GM21825 (cell line): ENCODE measurements at regions not wholly inside any gene's neighbourhood (a gene's known extent, or its start where the extent isn't known, plus 50 kb on each side); places are given as distances from the start of the nearest gene placed in this dataset.
"Not testable (repeated sequence)": the region's sequence is repeated elsewhere in the genome, so short reads cannot be mapped to it uniquely, and the experiment has no call there.

ENCODE experiments used
- ATAC-seq: cut with Tn5 transposase; IDR thresholded peaks from one replicate; pipeline ENCODE4 v1.9.1; 2021; ENCODE audit warnings: mild to moderate bottlenecking, moderate library complexity; ENCODE audit not compliant: unreplicated experiment

DNA sequence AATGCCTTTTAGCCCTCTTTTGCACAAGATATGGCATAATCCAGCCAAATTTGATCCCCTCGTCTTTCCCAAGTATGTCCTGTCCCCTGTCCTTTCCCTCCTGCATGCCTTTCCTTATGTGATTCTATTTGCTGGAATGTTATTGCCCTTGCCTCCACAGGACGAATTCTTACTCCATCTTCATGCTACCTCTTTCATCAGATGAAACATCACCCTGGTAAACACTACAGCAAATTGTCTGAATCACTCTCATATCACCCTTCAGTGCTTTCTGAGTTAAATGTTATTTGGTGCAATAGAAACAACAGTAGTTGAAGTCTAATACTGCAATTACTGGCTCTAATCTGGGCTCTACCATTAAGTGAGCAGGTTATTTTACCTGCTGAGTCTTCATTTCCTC is 52.2 kb upstream of the FAT1 start:
- ATAC-seq, result no peak

- no peak for ATAC-seq
Measured at GRCh38 chr4:186778134-186778533, 54.5 kb upstream of the FAT1 start.

DNA sequence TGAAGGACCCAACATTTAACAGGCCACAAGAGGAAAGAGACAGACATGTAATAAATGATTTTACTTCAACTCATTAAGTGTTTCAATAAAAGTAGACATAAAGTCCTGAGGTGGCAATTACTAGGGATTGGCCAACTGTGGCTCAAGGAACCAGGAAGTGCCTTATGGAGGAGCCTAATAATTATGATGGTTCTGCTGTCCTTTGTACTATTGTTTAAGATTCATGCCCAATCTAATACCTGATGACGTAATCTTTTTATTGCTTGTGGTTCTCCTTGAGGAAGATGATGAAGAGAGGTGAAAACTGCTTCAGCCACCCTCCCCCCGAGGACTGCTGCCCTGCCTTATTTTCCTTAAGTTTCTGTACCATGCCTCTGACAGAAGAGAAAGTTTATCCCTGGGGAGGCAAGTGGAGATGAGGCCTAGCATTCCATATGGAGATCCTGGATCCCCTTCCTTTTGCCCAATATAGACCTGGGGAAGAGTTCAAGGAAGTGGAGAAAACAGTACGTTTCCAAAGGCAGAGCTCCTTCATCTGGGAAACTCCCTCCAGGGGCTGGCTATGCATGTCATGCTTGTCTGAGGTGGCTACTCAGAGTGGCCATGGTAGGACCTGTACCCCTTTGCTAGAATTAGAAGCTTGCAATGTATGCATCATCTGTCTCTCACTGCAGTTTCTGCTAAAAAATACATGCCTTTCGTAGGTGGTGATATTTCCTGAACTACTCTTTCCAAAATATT is 56.8 kb upstream of the FAT1 start:
- ATAC-seq, result no peak

DNA sequence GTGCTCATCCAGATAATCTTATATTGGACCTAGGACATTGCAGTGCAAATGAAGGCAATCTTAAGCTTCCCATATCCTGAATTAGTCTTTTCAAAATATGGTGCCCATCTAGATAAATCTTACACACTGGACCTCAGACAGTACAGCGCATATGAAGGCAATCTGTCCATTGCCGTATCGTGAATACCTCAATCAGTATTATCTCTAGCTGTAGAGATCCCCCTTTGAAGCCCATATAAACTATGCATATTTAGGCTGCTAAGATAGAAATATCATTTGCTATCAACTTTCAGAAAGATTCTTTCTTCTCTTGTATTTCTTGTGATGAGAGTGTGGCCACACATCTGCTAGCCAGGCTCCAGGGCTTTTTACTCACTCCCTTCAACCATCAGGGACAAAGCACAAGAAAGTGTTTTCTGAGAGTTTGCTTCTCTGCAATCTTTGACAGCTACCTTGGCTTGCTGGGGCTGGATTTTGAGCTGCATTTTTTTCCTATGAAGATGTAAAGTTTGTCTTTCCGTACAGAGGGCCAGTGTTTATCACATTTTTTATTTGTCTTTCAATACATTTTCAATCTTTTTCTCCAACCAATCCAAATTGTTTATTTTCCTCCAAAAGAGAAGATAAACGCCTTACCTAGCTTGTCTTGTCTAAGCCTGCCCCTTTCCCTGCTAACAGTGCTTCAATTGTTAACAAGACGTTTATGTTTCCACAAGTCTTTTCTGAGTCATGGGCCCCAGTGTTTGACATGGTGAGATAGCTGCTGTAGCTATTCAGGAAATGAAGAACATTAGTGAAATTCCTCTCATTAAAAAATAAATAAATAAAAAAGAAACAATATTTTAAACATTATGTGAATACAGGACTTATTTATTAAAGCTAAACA is 57.6 kb upstream of the FAT1 start:
- no peak for ATAC-seq

DNA sequence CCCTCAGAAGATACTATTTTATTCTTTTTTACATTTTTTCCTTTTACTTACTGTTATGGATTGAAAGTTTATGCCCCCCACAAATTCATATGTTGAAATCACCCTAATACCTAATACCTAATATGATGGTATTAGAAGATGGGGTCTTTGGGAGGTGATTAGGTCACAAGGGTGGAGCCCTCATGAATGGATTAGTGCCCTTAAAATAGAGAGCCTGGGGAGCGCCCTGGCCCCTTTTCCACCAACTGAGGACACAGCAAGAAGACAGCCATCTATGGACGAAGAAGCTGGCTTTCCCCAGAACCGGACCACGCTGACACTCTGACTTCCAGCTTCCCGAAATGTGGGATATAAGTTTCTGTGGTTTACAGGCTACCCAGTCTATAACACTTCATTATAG is 58.6 kb upstream of the FAT1 start:
- ATAC-seq, result no peak

DNA sequence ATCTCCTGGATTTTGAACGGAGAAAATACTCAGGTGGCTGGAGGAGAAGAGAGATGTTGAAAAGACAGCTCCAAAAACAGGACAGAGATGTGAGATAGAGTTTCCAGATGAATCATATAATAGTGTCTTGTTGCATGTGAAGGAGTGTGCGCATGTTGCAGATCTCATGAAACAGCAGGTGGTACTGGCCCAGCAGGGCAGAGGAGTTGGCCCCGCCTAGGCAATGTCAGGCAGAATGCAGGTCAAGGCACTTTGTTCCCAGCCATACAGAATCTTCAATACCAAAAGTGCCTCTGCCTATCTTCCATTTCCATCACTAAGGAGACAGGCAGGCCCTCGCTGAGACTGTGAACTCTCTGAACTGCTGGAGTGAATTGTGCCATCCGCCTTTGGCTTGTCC is 63.9 kb upstream of the FAT1 start:
- no peak for ATAC-seq

DNA sequence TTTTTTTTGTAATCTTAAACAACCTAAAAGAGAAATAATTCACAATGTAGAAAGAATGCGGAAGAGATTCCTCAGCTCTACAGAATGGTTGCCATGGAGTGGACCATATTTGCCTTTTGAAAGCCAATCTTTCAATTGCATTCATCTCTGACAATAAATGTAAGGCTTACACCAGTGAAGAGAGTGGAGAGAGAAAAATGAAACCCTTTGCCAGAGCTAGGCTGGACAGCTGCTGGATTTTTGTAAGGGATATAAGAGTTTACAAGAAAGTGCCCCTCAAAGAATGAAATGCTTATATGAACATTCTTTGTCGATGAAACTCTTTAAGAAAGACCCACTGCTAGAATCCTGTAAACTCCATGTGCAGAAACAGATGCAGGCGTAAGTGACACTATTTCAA is 66.0 kb upstream of the FAT1 start:
- no peak for ATAC-seq

GRCh38 chr4:186790630-186791029 is 67.0 kb upstream of the FAT1 start:
- no peak for ATAC-seq

GRCh38 chr4:186792728-186793366 is 69.2 kb upstream of the FAT1 start:
- no peak for ATAC-seq

GRCh38 chr4:186798951-186799659 is 75.4 kb upstream of the FAT1 start:
- ATAC-seq, result no peak

DNA sequence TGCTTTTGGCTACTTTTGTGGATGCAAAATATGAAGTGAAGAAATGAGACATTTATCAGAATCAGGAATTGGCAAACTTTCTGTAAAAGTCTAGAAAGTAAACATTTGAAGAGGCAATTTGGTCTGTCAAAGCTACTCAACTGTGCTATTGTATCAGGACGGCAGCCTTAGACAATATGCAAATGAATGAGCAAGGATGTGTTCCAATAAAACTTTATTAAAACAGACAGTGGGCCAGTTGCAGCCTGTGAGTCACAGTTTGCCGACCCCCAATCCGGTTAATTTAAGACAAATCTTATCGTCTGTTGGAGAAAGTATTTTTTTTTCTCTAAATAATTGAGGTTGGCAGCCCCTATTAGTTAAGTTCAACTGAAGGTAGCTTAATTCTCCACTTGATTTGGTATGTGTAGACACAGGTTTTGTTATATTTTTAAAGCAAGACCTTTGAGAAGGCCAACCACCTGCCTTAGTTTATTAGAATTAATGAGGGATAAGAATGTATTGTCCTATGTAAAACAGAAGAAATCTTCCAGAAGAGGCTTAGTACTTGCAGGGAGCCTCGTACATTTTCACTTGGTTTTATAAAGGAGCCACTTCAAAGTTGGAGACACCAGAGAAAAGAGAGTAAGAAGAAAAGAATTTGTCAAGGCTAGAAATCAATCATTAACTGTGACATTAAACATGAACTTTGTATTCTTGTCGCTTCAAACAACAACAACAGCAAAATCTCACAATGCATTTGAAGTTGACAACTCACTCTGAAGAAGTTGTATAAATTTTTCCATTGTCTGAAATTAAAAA is 81.6 kb upstream of the FAT1 start:
- ATAC-seq, result no peak

- ATAC-seq, result not testable (repeated sequence)
Measured at GRCh38 chr4:186805917-186806316, 82.3 kb upstream of the FAT1 start.

GRCh38 chr4:186806679-186807421 is 83.2 kb upstream of the FAT1 start:
- no peak for ATAC-seq

GRCh38 chr4:186807808-186808629 is 84.4 kb upstream of the FAT1 start:
- no peak for ATAC-seq

- ATAC-seq, result no peak
Measured at GRCh38 chr4:186808630-186809018, 85.0 kb upstream of the FAT1 start.

GRCh38 chr4:186809070-186809469 is 85.4 kb upstream of the FAT1 start:
- ATAC-seq, result no peak

- ATAC-seq, result no peak
Measured at GRCh38 chr4:186810613-186811150, 87.0 kb upstream of the FAT1 start.

DNA sequence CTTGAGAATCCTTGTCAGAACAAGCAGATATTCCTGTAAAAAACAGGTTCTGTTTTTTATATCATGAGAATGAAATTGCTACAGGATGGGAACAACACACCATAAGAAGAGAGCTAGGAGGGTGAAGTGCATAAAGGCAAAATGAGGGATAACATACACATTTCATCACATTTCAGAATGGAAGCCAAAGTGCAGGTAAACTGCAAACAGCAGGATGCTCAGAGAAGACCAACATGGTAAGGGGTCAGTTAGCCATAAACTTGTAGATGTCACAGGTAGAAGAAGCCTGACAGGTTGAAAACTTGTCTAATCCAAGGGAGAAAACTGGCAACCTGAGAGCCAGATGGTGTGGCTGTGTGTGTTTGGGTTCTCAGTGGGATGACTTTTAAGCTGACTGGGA is 88.9 kb upstream of the FAT1 start:
- no peak for ATAC-seq
